GM12874 (cell line): ENCODE measurements at regions not wholly inside any gene's neighbourhood (a gene's known extent, or its start where the extent isn't known, plus 50 kb on each side); places are given as distances from the start of the nearest gene placed in this dataset.

ENCODE experiments used
- TF ChIP-seq, protein P1 (sequence below): IDR thresholded peaks from 2 replicates; pipeline ENCODE4 v1.5.1; 2011; ENCODE audit warnings: low read depth, mild to moderate bottlenecking, control low read depth, low read length, moderate library complexity; ENCODE audit not compliant: insufficient read depth

DNA sequence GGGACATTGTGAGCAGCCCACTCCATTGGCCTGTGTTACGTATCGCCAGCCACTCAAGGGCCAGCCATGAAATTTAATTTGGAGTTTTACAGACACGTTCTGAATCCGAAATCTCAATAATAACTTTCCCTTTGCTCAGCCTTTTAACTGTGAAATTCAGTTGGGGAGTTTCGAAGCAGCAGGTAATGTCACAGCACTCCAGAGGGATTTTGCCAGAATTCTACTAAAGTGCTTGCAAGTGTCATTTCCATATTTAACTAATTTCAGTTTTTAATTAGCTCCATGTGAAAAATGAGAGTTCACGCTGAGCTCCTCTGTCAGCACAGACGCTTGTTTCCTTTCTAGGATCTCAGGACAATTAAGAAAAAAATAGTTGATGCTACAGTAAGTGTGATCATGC is 267.1 kb upstream of the WWC1 start:
- TF ChIP-seq, protein P1, sequence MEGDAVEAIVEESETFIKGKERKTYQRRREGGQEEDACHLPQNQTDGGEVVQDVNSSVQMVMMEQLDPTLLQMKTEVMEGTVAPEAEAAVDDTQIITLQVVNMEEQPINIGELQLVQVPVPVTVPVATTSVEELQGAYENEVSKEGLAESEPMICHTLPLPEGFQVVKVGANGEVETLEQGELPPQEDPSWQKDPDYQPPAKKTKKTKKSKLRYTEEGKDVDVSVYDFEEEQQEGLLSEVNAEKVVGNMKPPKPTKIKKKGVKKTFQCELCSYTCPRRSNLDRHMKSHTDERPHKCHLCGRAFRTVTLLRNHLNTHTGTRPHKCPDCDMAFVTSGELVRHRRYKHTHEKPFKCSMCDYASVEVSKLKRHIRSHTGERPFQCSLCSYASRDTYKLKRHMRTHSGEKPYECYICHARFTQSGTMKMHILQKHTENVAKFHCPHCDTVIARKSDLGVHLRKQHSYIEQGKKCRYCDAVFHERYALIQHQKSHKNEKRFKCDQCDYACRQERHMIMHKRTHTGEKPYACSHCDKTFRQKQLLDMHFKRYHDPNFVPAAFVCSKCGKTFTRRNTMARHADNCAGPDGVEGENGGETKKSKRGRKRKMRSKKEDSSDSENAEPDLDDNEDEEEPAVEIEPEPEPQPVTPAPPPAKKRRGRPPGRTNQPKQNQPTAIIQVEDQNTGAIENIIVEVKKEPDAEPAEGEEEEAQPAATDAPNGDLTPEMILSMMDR = no peak

DNA sequence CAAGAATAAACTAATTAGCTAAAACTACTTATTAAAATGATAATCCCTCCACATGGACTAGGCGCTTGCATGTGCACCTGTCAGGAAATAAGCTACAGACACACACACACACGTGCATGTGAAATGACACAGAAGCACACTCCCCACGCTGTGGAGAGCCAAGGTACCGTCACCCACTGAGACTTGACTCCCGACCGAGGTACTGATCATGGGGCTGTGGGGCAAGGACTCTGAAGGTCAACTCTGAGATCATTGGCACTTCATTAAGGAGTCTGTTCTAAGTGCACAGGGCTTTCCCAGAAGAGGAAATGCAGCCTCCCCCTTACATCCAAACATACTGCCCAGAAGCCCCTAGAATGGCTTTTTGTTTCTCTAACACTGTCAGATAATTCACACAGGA is 264.4 kb upstream of the WWC1 start:
- TF ChIP-seq, protein P1 = no peak

DNA sequence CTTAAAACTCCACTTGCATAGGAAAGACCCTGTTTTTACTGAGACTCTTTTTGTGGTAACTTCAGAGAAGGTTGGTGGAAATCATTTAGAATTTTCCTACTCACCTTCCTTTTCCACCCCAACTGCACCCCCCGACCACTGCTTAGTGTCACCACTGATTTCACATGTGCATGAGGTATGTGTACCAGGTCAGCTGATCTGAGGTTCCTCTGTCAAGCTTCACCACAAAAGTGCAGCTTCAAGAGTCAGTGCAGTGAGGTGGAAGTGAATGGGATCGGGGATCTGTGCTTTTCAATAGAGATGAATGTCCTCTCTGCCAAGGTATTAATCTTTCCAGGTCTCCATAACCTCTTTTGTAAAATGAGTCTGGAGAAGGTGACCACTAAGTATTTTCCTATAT is 260.5 kb upstream of the WWC1 start:
- TF ChIP-seq, protein P1 = no peak

DNA sequence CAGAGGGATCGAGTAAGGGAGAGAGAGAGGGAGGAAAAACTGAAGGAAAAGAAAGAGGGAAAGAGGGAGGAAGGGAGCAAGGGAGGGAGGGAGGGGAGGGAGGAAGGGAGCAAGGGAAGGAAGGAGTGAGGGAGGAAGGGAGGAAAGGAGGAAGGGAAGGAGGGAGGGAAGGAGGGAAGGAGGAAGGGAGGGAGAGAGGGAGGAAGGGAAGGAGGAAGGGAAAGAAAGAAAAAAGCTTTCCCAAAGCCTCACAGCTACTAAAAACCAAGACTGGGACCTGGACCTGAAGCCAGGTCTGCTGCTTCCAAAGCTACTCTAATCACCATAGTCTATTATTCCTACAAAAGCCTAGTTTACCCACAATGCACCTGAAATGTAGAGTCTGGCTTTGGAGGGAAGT is 259.8 kb upstream of the WWC1 start:
- TF ChIP-seq, protein P1 = no peak

DNA sequence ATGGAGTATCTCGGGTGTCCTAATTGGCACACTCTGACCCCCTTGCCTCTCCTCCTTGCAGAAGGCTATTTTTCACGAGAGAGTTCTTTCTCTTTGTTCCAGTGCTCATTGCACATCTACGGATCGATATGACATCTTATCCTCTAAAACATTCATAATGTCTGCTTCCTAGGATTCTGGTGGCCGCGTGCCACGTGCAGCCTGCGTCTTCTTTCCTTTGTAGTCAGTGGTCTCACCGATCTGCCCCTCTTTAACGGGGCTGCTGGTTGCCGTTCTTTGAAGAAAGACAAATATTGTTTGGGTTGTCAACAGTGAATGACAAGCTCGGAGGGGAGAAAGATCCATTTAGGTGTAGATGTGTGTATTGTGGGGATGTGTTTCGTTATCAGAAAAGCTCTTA is 252.4 kb upstream of the WWC1 start:
- TF ChIP-seq, protein P1 = no peak

DNA sequence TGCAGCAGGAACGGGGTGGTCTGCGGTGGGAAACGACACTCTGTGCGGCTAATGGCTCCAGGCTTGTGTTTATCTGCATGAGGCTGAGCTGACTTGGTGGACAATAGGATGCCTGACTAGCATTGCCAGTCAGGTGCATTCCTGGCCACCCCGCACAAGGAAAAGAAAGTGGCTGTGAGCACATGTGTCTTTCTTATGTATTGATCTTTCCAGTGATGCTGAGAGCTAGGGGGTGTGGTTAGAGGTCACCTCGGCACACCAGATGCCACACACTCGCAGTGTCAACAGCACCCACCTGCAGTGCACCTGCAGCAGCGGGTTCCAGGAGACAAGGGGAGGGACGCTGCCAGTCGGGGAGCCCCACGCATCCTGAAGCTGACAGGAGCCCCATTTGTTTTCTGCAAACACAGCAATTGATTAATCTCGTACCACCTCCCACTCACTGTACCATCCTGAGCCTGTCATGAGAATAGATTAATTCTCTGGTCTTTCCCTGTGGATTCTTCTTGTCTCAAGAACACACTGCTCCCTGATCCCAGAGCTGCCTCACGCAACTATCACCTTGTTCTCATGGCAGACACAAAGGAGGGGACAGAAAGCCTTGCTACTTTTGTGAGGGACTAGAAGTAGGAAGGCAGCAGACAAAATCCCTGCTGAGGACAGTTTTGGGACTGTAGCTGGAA is 251.7 kb upstream of the WWC1 start:
- TF ChIP-seq, protein P1 = no peak

DNA sequence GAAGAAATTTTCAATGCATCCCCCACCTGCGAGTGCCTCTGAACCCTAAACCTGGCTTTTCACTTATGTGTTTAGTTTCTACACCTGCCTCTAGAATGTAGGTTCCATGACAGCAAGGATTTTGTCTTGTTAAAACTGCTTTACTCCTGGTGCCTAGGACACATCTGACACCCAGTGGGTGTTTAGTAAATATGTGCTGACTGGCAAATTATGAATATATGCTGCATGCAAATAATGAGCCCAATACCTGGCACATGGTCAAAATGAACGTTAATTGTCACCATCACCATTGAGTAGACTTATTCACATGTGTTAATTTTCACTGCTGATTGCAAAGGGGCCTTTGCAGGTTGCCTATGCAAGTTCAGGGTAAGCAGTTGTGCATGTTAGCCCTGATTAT is 249.9 kb upstream of the WWC1 start:
- TF ChIP-seq, protein P1 = no peak
